ENCODE measurements at regions not wholly inside any gene's neighbourhood (a gene's known extent, or its start where the extent isn't known, plus 50 kb on each side); places are given as distances from the start of the nearest gene placed in this dataset.
A peak's percentile ranks its signal among the peaks of the same experiment; 100 is the strongest.

GRCh38 chr2:195498176-195498575, 158.8 kb upstream of the SLC39A10 start:
- peak; percentile 36 for DNase-seq (ENCODE audit: low read depth, low spot score)

- DNase-seq (ENCODE audit: low read depth, low spot score): no peak
These were observed 160.0 kb upstream of the SLC39A10 start for GRCh38 chr2:195496991-195497390.

DNA sequence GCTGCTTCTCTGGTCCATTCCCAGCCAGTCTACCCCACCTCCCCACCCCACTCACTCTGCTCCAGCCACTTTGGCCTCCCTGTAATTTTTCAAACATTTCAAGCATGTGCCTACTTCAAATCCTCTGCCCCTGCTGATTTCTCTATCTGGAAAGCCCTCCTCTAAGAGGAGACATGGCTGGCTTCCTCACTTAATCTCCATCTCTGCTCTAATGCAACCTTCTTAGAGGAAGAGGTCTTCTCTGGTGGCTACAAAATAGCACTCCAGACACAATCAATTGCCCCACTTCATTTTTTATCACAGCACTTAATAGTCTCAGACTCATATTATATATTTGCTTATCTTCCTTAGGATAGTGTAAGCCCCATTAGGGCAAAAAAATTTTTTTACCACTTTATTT, 161.1 kb upstream of the SLC39A10 start:
- no peak for DNase-seq (ENCODE audit: low read depth, low spot score)

DNA sequence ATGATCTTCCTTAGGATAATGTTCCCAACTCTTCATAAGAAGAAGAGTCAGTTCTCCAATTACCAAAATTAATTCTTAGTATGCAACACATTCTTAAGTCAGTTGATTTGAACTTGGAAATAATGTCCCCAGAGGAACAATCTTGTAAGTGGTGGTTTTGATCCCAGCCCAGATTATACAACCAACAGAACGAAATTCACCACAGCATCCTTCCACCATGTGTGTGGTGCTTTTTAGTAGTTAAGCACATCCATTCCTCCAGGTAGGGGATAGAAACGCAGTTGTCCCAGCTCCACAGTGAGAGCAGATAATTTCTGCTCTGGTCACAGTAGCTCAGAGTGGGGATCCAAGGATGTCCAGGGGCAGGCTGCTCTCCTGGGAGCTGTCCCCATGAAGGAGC, 161.7 kb upstream of the SLC39A10 start:
- DNase-seq (ENCODE audit: low read depth, low spot score): no peak

DNA sequence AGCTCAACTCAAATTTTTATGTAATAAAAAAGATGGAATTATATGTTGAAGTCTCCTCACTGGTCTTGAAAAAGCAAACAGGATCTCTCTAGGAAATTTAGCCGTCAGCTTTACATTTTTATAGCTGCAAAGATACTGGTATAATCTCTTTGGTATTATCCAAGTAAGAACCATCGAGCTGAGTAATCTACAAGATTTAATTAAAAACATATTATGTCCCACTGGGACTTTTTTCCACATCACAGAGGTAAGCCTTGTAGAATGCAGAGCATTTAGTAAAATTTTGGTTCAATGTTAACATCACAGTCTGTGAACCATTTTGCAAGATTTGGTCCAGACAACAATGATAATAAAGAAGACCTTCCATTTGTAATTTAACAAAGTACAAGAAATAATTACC, 162.6 kb upstream of the SLC39A10 start:
- DNase-seq (ENCODE audit: low read depth, low spot score): no peak

DNA sequence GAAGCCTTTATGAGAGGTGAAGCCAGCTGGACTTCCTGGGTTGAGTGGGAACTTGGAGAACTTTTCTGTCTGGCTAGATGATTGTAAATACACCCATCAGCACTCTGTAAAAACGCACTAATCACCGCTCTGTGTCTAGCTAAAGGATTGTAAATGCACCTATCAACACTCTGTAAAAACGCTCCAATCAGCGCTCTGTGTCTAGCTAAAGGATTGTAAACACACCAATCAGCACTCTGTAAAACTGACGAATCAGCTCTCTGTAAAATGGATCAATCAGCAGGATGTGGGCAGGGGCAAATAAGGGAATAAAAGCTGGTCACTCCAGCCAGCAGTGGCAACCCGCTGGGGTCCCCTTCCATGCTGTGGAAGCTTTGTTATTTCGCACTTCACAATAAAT, 163.6 kb upstream of the SLC39A10 start:
- DNase-seq (ENCODE audit: low read depth, low spot score): no peak

- no peak for DNase-seq (ENCODE audit: low read depth, low spot score)
These were observed 166.7 kb upstream of the SLC39A10 start for GRCh38 chr2:195490319-195490718.

GRCh38 chr2:195489101-195489500, 167.9 kb upstream of the SLC39A10 start:
- DNase-seq (ENCODE audit: low read depth, low spot score): no peak

- DNase-seq (ENCODE audit: low read depth, low spot score): no peak
These were observed 168.5 kb upstream of the SLC39A10 start for GRCh38 chr2:195488567-195488966.

- DNase-seq (ENCODE audit: low read depth, low spot score): no peak
These were observed 169.9 kb upstream of the SLC39A10 start for GRCh38 chr2:195486987-195487644.

GRCh38 chr2:195486520-195486919, 170.5 kb upstream of the SLC39A10 start:
- no peak for DNase-seq (ENCODE audit: low read depth, low spot score)

GRCh38 chr2:195482010-195482409, 175.0 kb upstream of the SLC39A10 start:
- no peak for DNase-seq (ENCODE audit: low read depth, low spot score)

DNA sequence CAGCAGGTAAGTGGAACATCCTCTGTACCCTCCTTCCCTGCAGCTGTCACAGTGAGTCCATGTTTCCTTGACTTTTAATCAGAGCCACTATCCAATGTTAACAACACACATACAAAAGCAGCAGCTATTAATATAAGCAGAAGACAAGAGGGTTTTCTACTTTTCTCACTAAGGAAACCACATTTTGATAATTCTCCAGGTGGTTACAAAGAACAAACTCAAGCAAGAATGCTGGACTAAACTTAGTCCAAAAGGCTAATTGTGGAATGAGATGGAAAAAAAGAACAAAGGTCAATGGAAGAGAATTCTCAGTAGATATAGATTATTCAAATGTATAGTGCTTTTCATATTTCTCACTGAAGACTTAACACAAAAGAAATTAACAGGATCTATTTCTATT, 176.9 kb upstream of the SLC39A10 start:
- DNase-seq (ENCODE audit: low read depth, low spot score): no peak

- DNase-seq (ENCODE audit: low read depth, low spot score): no peak
These were observed 177.6 kb upstream of the SLC39A10 start for GRCh38 chr2:195479407-195479806.

DNA sequence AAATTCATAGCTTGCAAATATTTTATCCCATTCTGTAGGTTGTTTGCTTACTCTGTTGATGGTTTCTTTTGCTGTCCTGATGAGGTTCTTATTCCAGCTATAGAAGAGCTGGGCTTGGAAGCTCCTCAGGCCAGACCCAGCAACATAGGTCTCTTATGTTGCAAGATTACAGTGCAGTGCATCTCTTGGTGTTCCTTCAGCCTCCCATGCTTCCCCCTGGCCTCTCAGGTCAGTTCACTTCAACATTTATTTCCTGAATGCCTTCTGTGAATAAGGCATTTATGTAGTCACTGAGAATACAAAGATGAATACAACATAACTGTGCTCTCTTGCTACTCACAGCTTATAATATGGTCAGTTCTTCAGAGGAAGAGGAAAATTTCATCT, 179.0 kb upstream of the SLC39A10 start:
- DNase-seq (ENCODE audit: low read depth, low spot score): no peak

DNA sequence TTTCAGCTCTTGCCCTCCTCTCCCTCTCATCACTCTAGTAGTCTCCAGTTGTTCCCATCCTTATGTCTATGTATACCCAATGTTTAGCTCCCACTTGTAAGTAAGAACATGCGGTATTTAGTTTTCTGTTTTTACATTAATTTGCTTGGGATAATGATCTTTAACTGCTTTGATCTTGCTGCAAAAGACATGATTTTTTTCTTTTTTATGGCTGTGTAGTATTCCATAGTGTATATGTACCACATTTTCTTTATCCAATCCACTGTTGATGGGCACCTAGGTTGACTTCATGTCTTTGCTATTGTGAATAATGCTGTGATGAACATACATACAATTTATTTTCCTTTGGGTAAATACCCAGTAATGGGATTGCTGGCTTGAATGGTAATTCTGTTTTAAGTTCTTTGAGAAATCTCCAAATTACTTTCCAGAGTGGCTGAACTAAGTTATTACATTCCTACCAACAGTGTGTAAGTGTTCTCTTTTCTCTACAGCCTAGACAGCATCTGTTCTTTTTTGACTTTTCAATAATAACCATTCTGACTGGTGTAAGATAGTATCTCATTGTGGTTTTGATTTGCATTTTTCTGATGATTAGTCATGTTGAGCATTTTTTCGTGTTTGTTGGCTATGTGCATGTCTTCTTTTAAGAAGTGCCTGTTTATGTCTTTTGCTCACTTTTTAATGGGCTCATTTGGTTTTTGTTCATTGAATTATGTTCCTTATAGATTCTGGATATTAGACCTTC, 179.6 kb upstream of the SLC39A10 start:
- DNase-seq (ENCODE audit: low read depth, low spot score): no peak

- DNase-seq (ENCODE audit: low read depth, low spot score): no peak
These were observed 181.7 kb upstream of the SLC39A10 start for GRCh38 chr2:195475336-195475735.

DNA sequence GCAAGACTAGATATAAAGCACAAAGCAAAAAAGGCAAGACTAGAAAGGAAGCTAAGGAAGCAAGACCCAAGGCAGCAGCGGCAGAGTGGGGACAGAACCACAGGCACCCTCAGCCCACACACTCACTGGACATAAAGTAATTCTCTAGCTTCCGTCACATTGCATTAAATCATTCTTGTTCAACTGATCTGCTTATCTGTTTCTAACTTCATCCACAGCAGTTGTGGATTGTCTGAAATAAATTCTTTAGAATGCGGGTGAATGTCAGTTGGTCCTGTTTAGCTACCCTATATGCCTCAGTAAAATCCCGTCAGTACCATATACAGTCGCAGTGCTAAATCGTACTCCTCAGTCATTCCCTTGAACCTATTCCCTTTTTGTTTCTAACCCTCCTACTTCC, 183.2 kb upstream of the SLC39A10 start:
- DNase-seq (ENCODE audit: low read depth, low spot score): no peak

- DNase-seq (ENCODE audit: low read depth, low spot score): no peak
These were observed 184.4 kb upstream of the SLC39A10 start for GRCh38 chr2:195472501-195473234.

GRCh38 chr2:195471807-195472206, 185.2 kb upstream of the SLC39A10 start:
- no peak for DNase-seq (ENCODE audit: low read depth, low spot score)

DNA sequence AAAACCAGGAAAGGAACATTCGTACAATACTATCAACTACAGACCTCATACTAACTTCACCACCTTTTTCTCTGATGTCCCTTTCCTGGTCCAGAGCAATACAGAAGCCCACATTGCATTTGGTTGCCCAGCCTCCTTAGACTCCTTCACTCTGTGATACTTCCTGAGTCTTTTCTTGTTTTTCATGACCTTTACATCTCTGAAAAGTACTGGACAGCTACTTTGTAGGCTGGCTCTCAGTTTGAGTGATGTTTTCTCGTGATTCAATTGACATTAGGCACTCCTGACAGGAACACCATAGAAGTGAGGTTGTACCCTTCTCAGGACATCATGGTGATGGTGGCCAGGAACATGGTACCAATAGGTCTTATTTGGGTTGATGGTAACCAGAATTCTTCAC, 185.9 kb upstream of the SLC39A10 start:
- DNase-seq (ENCODE audit: low read depth, low spot score): no peak

DNA sequence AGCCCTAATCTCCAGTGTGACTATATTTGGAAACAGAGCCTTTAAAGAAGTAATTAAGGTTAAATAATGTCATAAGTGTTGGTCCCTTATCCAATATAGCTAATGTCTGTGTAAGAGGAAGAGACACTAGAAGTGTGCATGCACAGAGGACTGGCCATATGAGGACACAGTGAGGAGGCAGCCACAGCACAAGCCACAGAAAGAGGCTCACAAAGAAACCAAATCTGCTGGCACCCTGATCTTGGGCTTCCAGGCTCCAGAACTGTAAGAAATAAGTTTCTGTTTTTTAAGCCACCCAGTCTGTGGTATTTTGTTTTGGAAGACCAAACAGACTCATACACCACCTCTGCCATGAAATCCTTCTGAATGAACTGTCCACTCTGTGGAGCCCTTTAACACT, 186.4 kb upstream of the SLC39A10 start:
- no peak for DNase-seq (ENCODE audit: low read depth, low spot score)

GRCh38 chr2:195468771-195469170, 188.3 kb upstream of the SLC39A10 start:
- DNase-seq (ENCODE audit: low read depth, low spot score): no peak

Measured in activated CD4-positive, CD25-positive, alpha-beta regulatory T cell treated with anti-CD3 and anti-CD28 coated beads, Interleukin-2, amount 50 U/mL, for 16 hours (primary cell).